Smooth muscle cell (in vitro differentiated cells): ENCODE measurements at regions not wholly inside any gene's neighbourhood (a gene's known extent, or its start where the extent isn't known, plus 50 kb on each side); places are given as distances from the start of the nearest gene placed in this dataset.

Source experiments
- DNase-seq: peaks from one replicate; lab custom pipeline; 2025; ENCODE audit not compliant: unreplicated experiment; lab: John Stamatoyannopoulos, UW
- H2AFZ ChIP-seq: fragments of 200-600 bp; sonication (generic); 2 replicates; pipeline ENCODE4 v1.6.0; 2016; ENCODE audit warnings: antibody characterized with exemption, low read depth, mild to moderate bottlenecking
- H3F3A ChIP-seq: fragments of 200-600 bp; sonication (generic); 2 replicates; pipeline ENCODE4 v1.6.0; 2017; ENCODE audit warnings: antibody characterized with exemption, low read depth
- H3K27ac ChIP-seq: fragments of 200-600 bp; sonication (generic); 2 replicates; pipeline ENCODE4 v1.5.1; 2016; ENCODE audit warnings: low read depth, mild to moderate bottlenecking
- H3K27me3 ChIP-seq: fragments of 200-600 bp; sonication (generic); 2 replicates; pipeline ENCODE4 v1.6.1; 2016; ENCODE audit warnings: low read depth, mild to moderate bottlenecking
- H3K36me3 ChIP-seq: fragments of 200-600 bp; sonication (generic); 2 replicates; pipeline ENCODE4 v1.5.1; 2016; ENCODE audit warnings: low read depth
- H3K4me1 ChIP-seq: fragments of 200-600 bp; sonication (generic); 2 replicates; pipeline ENCODE4 v1.5.1; 2016; ENCODE audit warnings: low read depth
- H3K4me2 ChIP-seq: fragments of 200-600 bp; sonication (generic); 2 replicates; pipeline ENCODE4 v1.6.0; 2016; ENCODE audit warnings: mild to moderate bottlenecking
- H3K4me3 ChIP-seq: fragments of 200-600 bp; sonication (generic); 2 replicates; pipeline ENCODE4 v1.5.1; 2016; ENCODE audit warnings: mild to moderate bottlenecking
- H3K79me2 ChIP-seq: fragments of 200-600 bp; sonication (generic); 2 replicates; pipeline ENCODE4 v1.6.0; 2016; ENCODE audit warnings: low read depth, mild to moderate bottlenecking
- H3K9ac ChIP-seq: fragments of 200-600 bp; sonication (generic); 2 replicates; pipeline ENCODE4 v1.6.0; 2016; ENCODE audit warnings: low read depth
- H3K9me3 ChIP-seq: fragments of 200-600 bp; sonication (generic); replicated peaks from 2 replicates; pipeline ENCODE4 v1.5.1; 2016; ENCODE audit warnings: low read depth
- H4K20me1 ChIP-seq: fragments of 200-600 bp; sonication (generic); 2 replicates; pipeline ENCODE4 v1.6.0; 2016; ENCODE audit warnings: low read depth
- WGBS: methylation state at CpG from one replicate; pipeline ENCODE4 v1.1.7; 2016; ENCODE audit warnings: low lambda C conversion rate; 5-methylcytosine and 5-hydroxymethylcytosine counted together
- TF ChIP-seq, protein P1 (sequence below): fragments of 200-600 bp; sonication (generic); IDR thresholded peaks from 2 replicates; pipeline ENCODE4 v1.5.1; 2017; ENCODE audit warnings: borderline replicate concordance, mild to moderate bottlenecking, antibody characterized with exemption; ENCODE audit not compliant: insufficient read depth, poor library complexity, severe bottlenecking

DNA sequence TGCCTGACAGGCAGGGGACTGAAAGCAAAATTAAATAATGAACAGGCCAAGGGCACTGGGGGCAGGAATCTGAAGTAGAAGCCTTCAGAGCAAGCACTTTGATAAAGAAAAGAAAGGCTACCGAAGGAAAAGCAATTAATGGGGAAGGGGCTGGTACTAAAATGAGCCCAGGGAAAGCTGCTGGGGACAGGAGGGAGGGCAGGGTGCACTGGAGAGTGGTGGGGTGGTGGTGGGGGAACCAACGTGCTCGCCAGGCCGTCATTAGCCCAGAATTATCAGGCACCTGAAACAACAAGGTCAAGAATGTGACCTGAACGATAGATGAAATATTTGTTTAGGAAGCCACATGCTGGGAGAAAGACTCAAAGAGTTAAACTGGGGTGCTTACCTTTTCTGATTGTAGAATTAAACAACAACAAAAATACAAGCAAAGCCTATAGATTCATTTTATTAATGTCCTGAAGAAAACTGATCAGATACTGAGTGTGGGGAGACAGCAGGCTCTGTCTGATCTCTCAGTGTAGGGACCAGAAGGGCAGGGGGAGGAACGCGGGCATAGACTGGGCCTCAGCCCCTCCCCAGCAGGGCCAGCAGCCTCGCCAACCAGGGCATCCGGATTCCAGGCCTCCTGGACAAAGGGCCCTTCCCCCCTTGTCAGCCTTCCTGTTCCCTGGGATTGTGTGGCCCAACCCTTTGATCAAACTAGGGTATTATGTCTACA, 239.7 kb upstream of the KLF3 start:
- no peak for DNase-seq
- no peak overlapping the region for H3K9ac ChIP-seq
- H4K20me1 ChIP-seq = no peaks in the 10 kb centered on the region
- peaks cover 23% of the 10 kb centered on the region for H3K4me1 ChIP-seq
- H3K4me2 ChIP-seq = no peak overlapping the region
- H3K27ac ChIP-seq = no peak overlapping the region
- no peak overlapping the region for H3K4me3 ChIP-seq
- TF ChIP-seq, protein P1, sequence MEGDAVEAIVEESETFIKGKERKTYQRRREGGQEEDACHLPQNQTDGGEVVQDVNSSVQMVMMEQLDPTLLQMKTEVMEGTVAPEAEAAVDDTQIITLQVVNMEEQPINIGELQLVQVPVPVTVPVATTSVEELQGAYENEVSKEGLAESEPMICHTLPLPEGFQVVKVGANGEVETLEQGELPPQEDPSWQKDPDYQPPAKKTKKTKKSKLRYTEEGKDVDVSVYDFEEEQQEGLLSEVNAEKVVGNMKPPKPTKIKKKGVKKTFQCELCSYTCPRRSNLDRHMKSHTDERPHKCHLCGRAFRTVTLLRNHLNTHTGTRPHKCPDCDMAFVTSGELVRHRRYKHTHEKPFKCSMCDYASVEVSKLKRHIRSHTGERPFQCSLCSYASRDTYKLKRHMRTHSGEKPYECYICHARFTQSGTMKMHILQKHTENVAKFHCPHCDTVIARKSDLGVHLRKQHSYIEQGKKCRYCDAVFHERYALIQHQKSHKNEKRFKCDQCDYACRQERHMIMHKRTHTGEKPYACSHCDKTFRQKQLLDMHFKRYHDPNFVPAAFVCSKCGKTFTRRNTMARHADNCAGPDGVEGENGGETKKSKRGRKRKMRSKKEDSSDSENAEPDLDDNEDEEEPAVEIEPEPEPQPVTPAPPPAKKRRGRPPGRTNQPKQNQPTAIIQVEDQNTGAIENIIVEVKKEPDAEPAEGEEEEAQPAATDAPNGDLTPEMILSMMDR = no peak
- no peaks in the 10 kb centered on the region for H3K79me2 ChIP-seq
- no peak overlapping the region for H2AFZ ChIP-seq
- H3K9me3 ChIP-seq = no peaks in the 10 kb centered on the region
- H3F3A ChIP-seq = no peaks in the 10 kb centered on the region
- no peaks in the 10 kb centered on the region for H3K27me3 ChIP-seq
- 57% methylated on average over 8 of the region's 9 CpGs for WGBS
- no peaks in the 10 kb centered on the region for H3K36me3 ChIP-seq

GRCh38 chr4:38426532-38426931, 237.5 kb upstream of the KLF3 start:
- Histone ChIP-seq H3K4me1 (peaks cover 23% of the 10 kb centered on the region), H3K36me3 (no peaks in the 10 kb centered on the region), H4K20me1 (no peaks in the 10 kb centered on the region), H3K4me2 (no peak overlapping the region), H2AFZ (no peak overlapping the region), H3K9me3 (no peaks in the 10 kb centered on the region), H3F3A (no peaks in the 10 kb centered on the region), H3K79me2 (no peaks in the 10 kb centered on the region), H3K4me3 (no peak overlapping the region), H3K9ac (no peak overlapping the region), H3K27me3 (no peaks in the 10 kb centered on the region), H3K27ac (no peak overlapping the region)
- TF ChIP-seq, protein P1 = no peak
- DNase-seq = no peak

GRCh38 chr4:38430841-38431240, 233.2 kb upstream of the KLF3 start:
- Histone ChIP-seq H3K4me3 (no peak overlapping the region), H3F3A (no peaks in the 10 kb centered on the region), H3K36me3 (no peaks in the 10 kb centered on the region), H3K9ac (no peak overlapping the region), H3K4me2 (no peak overlapping the region), H3K4me1 (no peaks in the 10 kb centered on the region), H4K20me1 (no peaks in the 10 kb centered on the region), H3K27me3 (no peaks in the 10 kb centered on the region), H2AFZ (no peak overlapping the region), H3K79me2 (no peaks in the 10 kb centered on the region), H3K27ac (no peak overlapping the region), H3K9me3 (no peaks in the 10 kb centered on the region)
- no peak for DNase-seq
- WGBS = 91% methylated on average over 2 of the region's 2 CpGs
- TF ChIP-seq, protein P1 = no peak
